HG03442 (cell line): ENCODE measurements at regions not wholly inside any gene's neighbourhood (a gene's known extent, or its start where the extent isn't known, plus 50 kb on each side); places are given as distances from the start of the nearest gene placed in this dataset.

Experiments used
- ATAC-seq: cut with Tn5 transposase; IDR thresholded peaks from one replicate; pipeline ENCODE4 v1.9.1; 2021; ENCODE audit warnings: mild to moderate bottlenecking, moderate library complexity; ENCODE audit not compliant: unreplicated experiment

DNA sequence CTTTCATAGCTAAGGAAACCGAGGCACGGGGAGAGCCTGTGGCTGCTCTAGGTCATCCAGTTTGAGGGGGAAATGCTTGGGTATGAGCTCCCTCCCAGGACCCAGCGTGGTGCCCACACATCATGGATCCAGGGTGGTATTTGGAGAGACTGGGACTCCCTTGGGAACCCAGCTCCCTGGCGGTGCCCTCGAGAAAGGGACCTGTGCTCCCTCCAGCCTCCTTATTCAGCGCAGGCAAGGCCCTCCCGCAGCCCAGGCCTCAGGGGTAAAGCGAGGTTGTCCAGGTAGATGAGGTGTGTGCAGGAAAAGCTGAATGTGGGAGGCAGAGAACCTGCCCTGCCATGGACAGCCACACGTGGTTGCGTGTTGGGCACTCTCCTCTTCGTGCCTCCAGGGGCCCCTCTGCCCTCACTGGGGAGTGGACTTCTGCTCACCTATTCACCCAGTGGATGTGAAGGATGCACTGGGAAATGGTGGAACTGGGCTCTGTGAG lies 53.8 kb upstream of the GPR78 start:
- no peak for ATAC-seq

DNA sequence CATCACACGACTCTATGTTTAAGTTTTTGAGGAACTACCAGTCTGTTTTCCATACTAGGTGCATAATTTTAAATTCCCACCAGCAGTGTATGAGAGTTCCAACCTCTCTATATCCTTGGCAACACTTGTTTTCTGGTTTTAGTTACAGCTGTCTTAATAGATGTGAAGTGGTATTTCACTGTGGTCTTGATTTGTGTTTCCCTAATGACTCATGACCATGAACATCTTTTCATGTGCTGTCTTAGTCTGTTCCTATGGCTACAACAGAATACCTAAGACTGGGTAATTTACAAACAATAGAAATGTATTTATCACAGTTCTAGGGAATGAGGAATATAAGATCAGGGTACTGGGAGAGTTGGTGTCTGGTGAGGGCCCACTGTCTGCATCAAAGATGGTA lies 51.5 kb upstream of the GPR78 start:
- ATAC-seq, result peak; percentile 60
